Mucosa of descending colon (tissue), 3 donors: ENCODE measurements at regions not wholly inside any gene's neighbourhood (a gene's known extent, or its start where the extent isn't known, plus 50 kb on each side); places are given as distances from the start of the nearest gene placed in this dataset.

ENCODE experiments used
- ATAC-seq: fragments of 200-7000 bp; cut with Tn5 transposase; one replicate; pipeline ENCODE4 v1.9.1; 2020; ENCODE audit warnings: mild to moderate bottlenecking, moderate library complexity
- DNase-seq, 3 donors: peaks; one replicate each; pipeline ENCODE4 v3.0.0-alpha.2; 2020
- H3K36me3 ChIP-seq: fragments of 200-600 bp; one replicate; pipeline ENCODE4 v1.8.0; 2021; ENCODE audit warnings: low read depth, mild to moderate bottlenecking
- H3K4me1 ChIP-seq: fragments of 200-600 bp; one replicate; pipeline ENCODE4 v1.8.0; 2021; ENCODE audit warnings: low read depth, mild to moderate bottlenecking
- H3K4me3 ChIP-seq: fragments of 200-600 bp; one replicate; pipeline ENCODE4 v1.8.0; 2021; ENCODE audit warnings: mild to moderate bottlenecking
- H3K9me3 ChIP-seq: fragments of 200-600 bp; one replicate; pipeline ENCODE4 v1.8.0; 2021; ENCODE audit warnings: mild to moderate bottlenecking
- intact Hi-C, 2 donors: fragments of 100-400 bp; cut with DNase I in 1 of 2; cut with micrococcal nuclease in 1 of 2; formaldehyde crosslinking; loops; one replicate each; pipeline versions ENCODE4 v1.11.0 to v1.11.1; 2022; cut with DNase I, micrococcal nuclease
- TF ChIP-seq, protein P1 (sequence below): fragments of 200-600 bp; IDR thresholded peaks from one replicate; pipeline ENCODE4 v1.8.0; 2022; ENCODE audit warnings: antibody characterized with exemption, mild to moderate bottlenecking
- donor health status: DM: no; HTN: no; CAD: no; lungs with moderate emphysema.
- donor health status: DM: no; HTN: no; CAD: no.
- donor health status: DM: no; HTN: yes; CAD: no.

DNA sequence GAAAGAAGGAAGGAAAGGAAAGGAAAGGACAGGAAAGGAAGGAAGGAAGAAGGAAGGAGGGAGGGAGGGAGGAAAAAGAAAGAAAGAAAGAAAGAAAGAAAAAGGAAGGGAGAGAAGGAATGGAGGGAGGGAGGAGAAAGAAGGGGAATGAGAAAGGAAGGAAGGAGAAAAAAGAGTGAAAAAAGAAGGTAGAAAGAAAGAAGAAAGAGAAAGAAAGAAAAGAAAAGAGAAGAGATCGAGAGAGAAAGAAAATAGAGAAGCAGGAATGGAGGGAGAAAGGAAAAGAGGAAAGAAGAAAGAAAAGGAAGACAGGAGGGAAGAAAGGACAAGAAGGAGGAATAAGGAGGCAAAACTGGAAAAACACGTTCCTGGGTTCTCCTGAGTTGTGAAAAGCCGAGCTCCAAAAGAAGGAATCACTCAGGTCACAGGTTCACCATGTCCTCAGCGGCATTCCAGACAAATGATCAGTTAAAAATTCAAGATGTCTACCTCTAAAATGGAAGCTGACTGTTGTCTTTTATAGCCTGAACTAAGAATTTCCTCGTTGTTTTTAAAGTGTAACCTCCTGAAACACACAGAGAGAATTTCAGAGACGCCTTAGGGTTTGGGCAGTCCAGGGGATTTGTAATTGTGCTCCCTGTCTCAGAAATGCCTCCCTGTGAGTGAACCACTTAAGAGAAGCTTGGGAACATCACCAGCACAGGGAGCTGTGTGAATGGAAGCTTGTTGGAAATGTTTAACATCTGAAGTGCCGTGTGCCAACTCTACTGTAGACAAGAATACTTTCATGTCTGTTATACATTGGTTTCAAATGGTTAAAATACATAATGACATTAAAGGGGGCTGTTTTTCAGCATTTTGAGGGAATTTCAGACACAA, 80.7 kb downstream of the INHBA start:
- DNase-seq (no peak), ATAC-seq (no peak)
- TF ChIP-seq, protein P1, sequence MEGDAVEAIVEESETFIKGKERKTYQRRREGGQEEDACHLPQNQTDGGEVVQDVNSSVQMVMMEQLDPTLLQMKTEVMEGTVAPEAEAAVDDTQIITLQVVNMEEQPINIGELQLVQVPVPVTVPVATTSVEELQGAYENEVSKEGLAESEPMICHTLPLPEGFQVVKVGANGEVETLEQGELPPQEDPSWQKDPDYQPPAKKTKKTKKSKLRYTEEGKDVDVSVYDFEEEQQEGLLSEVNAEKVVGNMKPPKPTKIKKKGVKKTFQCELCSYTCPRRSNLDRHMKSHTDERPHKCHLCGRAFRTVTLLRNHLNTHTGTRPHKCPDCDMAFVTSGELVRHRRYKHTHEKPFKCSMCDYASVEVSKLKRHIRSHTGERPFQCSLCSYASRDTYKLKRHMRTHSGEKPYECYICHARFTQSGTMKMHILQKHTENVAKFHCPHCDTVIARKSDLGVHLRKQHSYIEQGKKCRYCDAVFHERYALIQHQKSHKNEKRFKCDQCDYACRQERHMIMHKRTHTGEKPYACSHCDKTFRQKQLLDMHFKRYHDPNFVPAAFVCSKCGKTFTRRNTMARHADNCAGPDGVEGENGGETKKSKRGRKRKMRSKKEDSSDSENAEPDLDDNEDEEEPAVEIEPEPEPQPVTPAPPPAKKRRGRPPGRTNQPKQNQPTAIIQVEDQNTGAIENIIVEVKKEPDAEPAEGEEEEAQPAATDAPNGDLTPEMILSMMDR = no peak
- intact Hi-C loops = no loop called here
- no peaks in the 10 kb centered on the region for H3K9me3 ChIP-seq
- H3K4me3 ChIP-seq = no peak overlapping the region
- H3K4me1 ChIP-seq = no peaks in the 10 kb centered on the region
- H3K36me3 ChIP-seq = no peaks in the 10 kb centered on the region

DNA sequence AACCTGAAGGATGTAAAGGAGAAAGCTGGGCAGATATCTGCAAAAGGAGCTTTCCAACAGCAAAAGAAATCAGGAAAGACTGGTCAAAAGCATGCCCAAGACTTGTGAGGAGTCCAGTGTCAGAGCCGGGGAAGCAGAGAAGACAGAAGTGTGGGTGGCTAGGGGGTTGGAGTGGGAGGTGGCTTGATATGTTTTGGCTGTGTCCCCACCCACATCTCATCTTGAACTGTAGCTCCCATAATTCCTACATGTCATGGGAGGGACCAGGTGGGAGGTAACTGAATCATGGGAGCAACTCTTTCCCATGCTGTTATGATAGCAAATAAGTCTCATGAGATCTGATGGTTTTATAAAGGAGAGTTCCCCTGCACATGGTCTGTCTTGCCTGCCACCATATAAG, 84.9 kb downstream of the INHBA start:
- intact Hi-C loops = no loop called here
- no peak for DNase-seq

DNA sequence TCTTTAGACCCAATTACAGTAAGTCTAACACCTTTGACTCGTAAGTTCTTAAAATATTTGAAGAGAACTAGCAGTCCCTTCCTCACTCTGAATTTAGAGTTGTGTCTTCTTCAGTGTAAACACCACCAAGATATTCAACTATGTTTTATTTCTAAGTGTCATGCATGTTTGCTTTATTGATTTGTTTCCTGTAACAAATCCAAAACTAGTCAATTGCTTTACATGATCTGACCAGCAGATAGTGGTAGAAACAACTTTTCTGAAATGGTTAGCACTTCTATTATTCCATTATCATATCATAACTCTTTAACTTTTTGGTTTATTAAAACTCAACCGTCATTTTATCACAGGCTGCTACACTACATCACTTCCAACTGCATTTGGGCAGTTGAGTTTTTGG, 90.1 kb downstream of the INHBA start:
- H3K36me3 ChIP-seq = no peaks in the 10 kb centered on the region
- TF ChIP-seq, protein P1 = no peak
- no peak for DNase-seq
- intact Hi-C loops = no loop called here
- no peak for ATAC-seq
- no peaks in the 10 kb centered on the region for H3K9me3 ChIP-seq
- H3K4me1 ChIP-seq = no peaks in the 10 kb centered on the region
- H3K4me3 ChIP-seq = no peak overlapping the region

More for the DNA sequence above, 84.9 kb downstream of the INHBA start:
- H3K36me3 ChIP-seq = no peaks in the 10 kb centered on the region
- H3K4me1 ChIP-seq = no peaks in the 10 kb centered on the region
- ATAC-seq = no peak
- TF ChIP-seq, protein P1 = no peak
- H3K4me3 ChIP-seq = no peak overlapping the region
- H3K9me3 ChIP-seq = no peaks in the 10 kb centered on the region

DNA sequence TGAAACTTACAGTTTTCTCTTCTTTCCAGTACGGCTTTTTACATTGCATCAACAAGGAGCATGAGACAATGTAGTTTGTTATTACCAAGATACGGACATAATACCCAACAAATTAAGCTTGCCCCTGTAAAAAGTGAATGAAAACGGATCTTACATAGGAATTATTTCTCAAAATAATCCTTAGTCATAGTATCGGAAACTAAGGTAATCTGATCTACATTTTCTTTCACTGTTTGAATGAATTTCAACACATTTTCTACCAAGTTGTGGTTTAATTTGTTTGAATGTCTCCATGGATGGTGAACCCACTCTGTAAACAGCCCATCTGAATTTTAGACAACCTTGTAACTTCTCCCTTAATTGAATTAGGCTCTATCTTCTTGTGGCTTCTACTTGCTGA, 90.5 kb downstream of the INHBA start:
- ATAC-seq = no peak
- Histone ChIP-seq H3K4me1 (no peaks in the 10 kb centered on the region), H3K4me3 (no peak overlapping the region), H3K36me3 (no peaks in the 10 kb centered on the region), H3K9me3 (no peaks in the 10 kb centered on the region)
- intact Hi-C loops = no loop called here
- TF ChIP-seq, protein P1 = no peak
- DNase-seq = no peak

DNA sequence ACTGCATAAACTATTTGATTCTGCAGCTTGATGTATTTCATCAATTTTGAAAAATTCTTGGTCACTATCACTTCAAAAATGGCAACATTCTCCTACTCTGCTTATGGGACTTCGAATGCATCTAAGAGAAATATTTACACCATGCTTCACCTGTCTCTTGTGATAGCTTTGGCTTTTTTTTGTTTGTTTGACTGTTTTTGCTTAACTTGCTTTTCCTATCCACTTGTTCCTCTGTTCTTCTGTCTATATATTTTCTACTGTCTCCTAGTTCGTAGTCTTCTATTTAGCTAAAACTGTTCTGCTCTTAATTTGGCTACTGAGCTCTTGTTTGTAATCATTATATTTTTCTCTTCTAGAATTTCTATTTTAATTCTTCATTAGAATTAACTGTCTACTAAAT, 94.4 kb downstream of the INHBA start:
- Histone ChIP-seq H3K4me1 (no peaks in the 10 kb centered on the region), H3K4me3 (no peak overlapping the region), H3K36me3 (no peaks in the 10 kb centered on the region), H3K9me3 (no peaks in the 10 kb centered on the region)
- intact Hi-C loops = no loop called here
- ATAC-seq = no peak
- TF ChIP-seq, protein P1 = no peak
- no peak for DNase-seq
